BLaER1 treated with 17β-estradiol and CSF1 and Interleukin-3, amounts not matched to agents 10 nM and 100 nM (cell line): ENCODE measurements at regions not wholly inside any gene's neighbourhood (a gene's known extent, or its start where the extent isn't known, plus 50 kb on each side); places are given as distances from the start of the nearest gene placed in this dataset.

ENCODE experiments used
- H3K27ac ChIP-seq, 11 experiments: shearing (Covaris generic); formaldehyde crosslinking; 2 replicates each; pipeline ENCODE4 v1.8.1; 2022
- H3K27me3 ChIP-seq, 11 experiments: shearing (Covaris generic); formaldehyde crosslinking; 2 replicates each; pipeline ENCODE4 v1.8.1; 2022
- H3K36me3 ChIP-seq, 11 experiments: shearing (Covaris generic); formaldehyde crosslinking; 2 replicates each; pipeline ENCODE4 v1.8.1; 2022
- H3K4me1 ChIP-seq, 10 experiments: shearing (Covaris generic); formaldehyde crosslinking; 2 replicates each; pipeline ENCODE4 v1.8.1; 2022
- H3K4me2 ChIP-seq, 11 experiments: shearing (Covaris generic); formaldehyde crosslinking; 2 replicates each; pipeline ENCODE4 v1.8.1; 2022
- H3K4me3 ChIP-seq, 10 experiments: shearing (Covaris generic); formaldehyde crosslinking; 2 replicates each; pipeline ENCODE4 v1.8.1; 2022
- H3K9ac ChIP-seq, 11 experiments: shearing (Covaris generic); formaldehyde crosslinking; 2 replicates each; pipeline ENCODE4 v1.8.1; 2022
- H3K9me3 ChIP-seq, 11 experiments: shearing (Covaris generic); formaldehyde crosslinking; replicated peaks in 1 of 11; 2 replicates each; pipeline ENCODE4 v1.8.1; 2022
- H4K20me1 ChIP-seq, 11 experiments: shearing (Covaris generic); formaldehyde crosslinking; 2 replicates each; pipeline ENCODE4 v1.8.1; 2022
- Cebpa-rat ChIP-seq, 11 experiments: shearing (Covaris generic); IDR thresholded peaks; 2 replicates each; pipeline ENCODE4 v1.8.1; 2022

- Histone ChIP-seq H3K27ac (no peak overlapping the region), H3K36me3 (no peaks in the 10 kb centered on the region), H3K4me2 (peak overlapping the region in 3 of 11 experiments; percentile 52 to 69 (median 57); a peak in 6 of 22 replicates), H3K9ac (no peak overlapping the region), H4K20me1 (no peaks in the 10 kb centered on the region), H3K4me3 (no peak overlapping the region), H3K9me3 (no peaks in the 10 kb centered on the region; a peak in 1 of 22 replicates), H3K4me1 (peaks cover 0 to 60% (median 0%) of the 10 kb centered on the region in 10 experiments; a peak in 6 of 20 replicates), H3K27me3 (no peaks in the 10 kb centered on the region)
- no peak for TF ChIP-seq Cebpa-rat (IDR thresholded peaks at IDR 0.05)
These were observed 110.3 kb upstream of the STEAP1B start for GRCh38 chr7:22610263-22610662.

- Histone ChIP-seq H3K4me2 (peak overlapping the region in 2 of 11 experiments; percentile 53 to 73; a peak in 4 of 22 replicates), H3K27me3 (no peaks in the 10 kb centered on the region), H3K4me1 (peaks cover 0 to 71% (median 2%) of the 10 kb centered on the region in 10 experiments; a peak in 10 of 20 replicates), H3K9me3 (no peaks in the 10 kb centered on the region; a peak in 1 of 22 replicates), H3K27ac (peak overlapping the region in 2 of 11 experiments; percentile 18 to 24; a peak in 2 of 22 replicates), H3K4me3 (no peak overlapping the region), H4K20me1 (no peaks in the 10 kb centered on the region), H3K36me3 (no peaks in the 10 kb centered on the region), H3K9ac (no peak overlapping the region)
- no peak for TF ChIP-seq Cebpa-rat (IDR thresholded peaks at IDR 0.05)
These were observed 107.2 kb upstream of the STEAP1B start for GRCh38 chr7:22607180-22607579.

- TF ChIP-seq Cebpa-rat (IDR thresholded peaks at IDR 0.05), result no peak
- Histone ChIP-seq H3K4me2 (peak overlapping the region in 1 of 11 experiments; percentile 80; a peak in 1 of 22 replicates), H3K27me3 (no peaks in the 10 kb centered on the region), H3K9me3 (no peaks in the 10 kb centered on the region), H3K4me3 (no peak overlapping the region), H4K20me1 (no peaks in the 10 kb centered on the region), H3K27ac (no peak overlapping the region), H3K36me3 (no peaks in the 10 kb centered on the region), H3K4me1 (peaks cover 0 to 71% (median 7%) of the 10 kb centered on the region in 10 experiments; a peak in 10 of 20 replicates), H3K9ac (no peak overlapping the region)
These were observed 104.3 kb upstream of the STEAP1B start for GRCh38 chr7:22604246-22604645.

GRCh38 chr7:22601812-22602565 lies 102.0 kb upstream of the STEAP1B start:
- no peak for TF ChIP-seq Cebpa-rat (IDR thresholded peaks at IDR 0.05)
- Histone ChIP-seq H3K9me3 (no peaks in the 10 kb centered on the region), H4K20me1 (no peaks in the 10 kb centered on the region), H3K4me3 (no peak overlapping the region), H3K36me3 (no peaks in the 10 kb centered on the region), H3K4me2 (peak overlapping the region in 8 of 11 experiments; percentile 0 to 82 (median 62); a peak in 11 of 22 replicates), H3K27me3 (no peaks in the 10 kb centered on the region), H3K9ac (peak overlapping the region in 2 of 11 experiments; percentile 54 to 78; a peak in 4 of 22 replicates), H3K4me1 (peaks cover 0 to 68% (median 7%) of the 10 kb centered on the region in 10 experiments; a peak in 10 of 20 replicates), H3K27ac (peak overlapping the region in 4 of 11 experiments; percentile 50 to 91 (median 74); a peak in 8 of 22 replicates)

- Histone ChIP-seq H3K9ac (peak overlapping the region in 3 of 11 experiments; percentile 58 to 78 (median 65); a peak in 5 of 22 replicates), H3K4me3 (no peak overlapping the region), H3K36me3 (no peaks in the 10 kb centered on the region), H4K20me1 (no peaks in the 10 kb centered on the region), H3K4me2 (peak overlapping the region in 4 of 11 experiments; percentile 69 to 82 (median 76); a peak in 8 of 22 replicates), H3K4me1 (peaks cover 0 to 62% (median 7%) of the 10 kb centered on the region in 10 experiments; a peak in 10 of 20 replicates), H3K9me3 (no peaks in the 10 kb centered on the region), H3K27me3 (no peaks in the 10 kb centered on the region), H3K27ac (peak overlapping the region in 4 of 11 experiments; percentile 50 to 91 (median 74); a peak in 8 of 22 replicates)
- no peak for TF ChIP-seq Cebpa-rat (IDR thresholded peaks at IDR 0.05)
These were observed 101.4 kb upstream of the STEAP1B start for GRCh38 chr7:22601408-22601807.

GRCh38 chr7:22601003-22601402 lies 101.0 kb upstream of the STEAP1B start:
- H3K9ac ChIP-seq, result peak overlapping the region in 3 of 11 experiments; percentile 58 to 78 (median 65); a peak in 5 of 22 replicates
- H3K27ac ChIP-seq, result peak overlapping the region in 4 of 11 experiments; percentile 38 to 91 (median 74); a peak in 7 of 22 replicates
- H3K4me2 ChIP-seq, result peak overlapping the region in 4 of 11 experiments; percentile 69 to 82 (median 76); a peak in 8 of 22 replicates
- no peaks in the 10 kb centered on the region for H3K9me3 ChIP-seq
- peaks cover 0 to 61% (median 7%) of the 10 kb centered on the region in 10 experiments; a peak in 10 of 20 replicates for H3K4me1 ChIP-seq
- H3K27me3 ChIP-seq, result no peaks in the 10 kb centered on the region
- no peak overlapping the region for H3K4me3 ChIP-seq
- H4K20me1 ChIP-seq, result no peaks in the 10 kb centered on the region
- no peaks in the 10 kb centered on the region for H3K36me3 ChIP-seq
- TF ChIP-seq Cebpa-rat (IDR thresholded peaks at IDR 0.05), result no peak

- Histone ChIP-seq H3K9me3 (peaks cover 0 to 22% (median 11%) of the 10 kb centered on the region in 11 experiments; a peak in 8 of 22 replicates), H3K9ac (no peak overlapping the region), H3K4me3 (no peak overlapping the region), H3K4me1 (peaks cover 0 to 65% (median 7%) of the 10 kb centered on the region in 10 experiments; a peak in 10 of 20 replicates), H3K27me3 (no peaks in the 10 kb centered on the region), H3K27ac (peak overlapping the region in 1 of 11 experiments; percentile 25; a peak in 1 of 22 replicates), H3K36me3 (peaks cover 0 to 13% (median 0%) of the 10 kb centered on the region in 11 experiments; a peak in 1 of 22 replicates), H3K4me2 (peak overlapping the region in 3 of 11 experiments; percentile 1 to 49 (median 39); a peak in 4 of 22 replicates), H4K20me1 (no peaks in the 10 kb centered on the region)
- no peak for TF ChIP-seq Cebpa-rat (IDR thresholded peaks at IDR 0.05)
These were observed 98.4 kb upstream of the STEAP1B start for GRCh38 chr7:22598318-22598920.

- H3K27ac ChIP-seq, result peak overlapping the region in 1 of 11 experiments; percentile 25; a peak in 1 of 22 replicates
- H4K20me1 ChIP-seq, result no peaks in the 10 kb centered on the region
- H3K4me2 ChIP-seq, result peak overlapping the region in 3 of 11 experiments; percentile 1 to 49 (median 39); a peak in 5 of 22 replicates
These were observed 97.9 kb upstream of the STEAP1B start for GRCh38 chr7:22597844-22598243.

More at GRCh38 chr7:22597844-22598243, 97.9 kb upstream of the STEAP1B start:
- no peaks in the 10 kb centered on the region for H3K27me3 ChIP-seq
- no peak for TF ChIP-seq Cebpa-rat (IDR thresholded peaks at IDR 0.05)
- H3K4me1 ChIP-seq, result peaks cover 0 to 59% (median 7%) of the 10 kb centered on the region in 10 experiments; a peak in 10 of 20 replicates
- H3K9ac ChIP-seq, result no peak overlapping the region
- H3K4me3 ChIP-seq, result no peak overlapping the region
- H3K9me3 ChIP-seq, result peaks cover 0 to 25% (median 11%) of the 10 kb centered on the region in 11 experiments; a peak in 9 of 22 replicates
- H3K36me3 ChIP-seq, result peaks cover 0 to 16% (median 0%) of the 10 kb centered on the region in 11 experiments; a peak in 1 of 22 replicates
